OCI-LY1 (cell line): ENCODE measurements at regions not wholly inside any gene's neighbourhood (a gene's known extent, or its start where the extent isn't known, plus 50 kb on each side); places are given as distances from the start of the nearest gene placed in this dataset.

ENCODE experiments used
- CTCF ChIP-seq: fragments of 200-600 bp; sonication (generic), shearing (Covaris generic); IDR thresholded peaks from 2 replicates; pipeline ENCODE4 v1.5.1; 2017; ENCODE audit warnings: mild to moderate bottlenecking, antibody characterized with exemption, low read length, moderate library complexity, mixed read lengths
- EZH2 ChIP-seq: fragments of 200-600 bp; sonication (generic), shearing (Covaris generic); IDR thresholded peaks from 2 replicates; pipeline ENCODE4 v1.8.0; 2017; ENCODE audit warnings: borderline replicate concordance, mixed run types, mild to moderate bottlenecking, antibody characterized with exemption, low read length, moderate library complexity, mixed read lengths

DNA sequence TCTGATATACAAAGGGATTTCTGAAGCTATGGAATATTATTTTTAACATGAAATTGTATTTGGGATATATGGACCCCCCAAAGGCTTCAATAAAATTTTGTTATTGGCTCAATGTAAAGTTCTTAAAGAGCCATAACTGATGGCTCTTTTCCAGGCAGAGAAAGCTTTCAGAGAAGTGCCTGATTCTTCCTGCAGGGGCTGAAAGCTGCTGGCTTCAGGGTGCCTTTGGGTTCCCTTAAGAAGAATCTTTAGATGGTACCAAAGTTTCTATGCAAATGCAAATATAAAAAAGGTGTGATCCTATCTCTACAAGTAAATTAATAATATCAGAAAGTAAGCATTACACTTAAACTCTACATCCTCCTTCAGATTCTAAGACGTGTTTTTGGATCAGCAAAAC, 72.6 kb downstream of the NR2F2 start:
- TF ChIP-seq CTCF (no peak), EZH2 (no peak)
